BJ (cell line): ENCODE measurements at regions not wholly inside any gene's neighbourhood (a gene's known extent, or its start where the extent isn't known, plus 50 kb on each side); places are given as distances from the start of the nearest gene placed in this dataset.

Experiments used
- CTCF ChIA-PET: fragments of 350-600 bp; formaldehyde crosslinking; extraction: SDS; loops from one replicate; lab custom pipeline; 2021; ENCODE audit warnings: antibody characterized with exemption, inconsistent platforms; lab: Yijun Ruan, JAX
- POLR2A ChIA-PET: fragments of 300-600 bp; sonication (Branson Sonifier 250); formaldehyde crosslinking; extraction: SDS; loops from one replicate; lab custom pipeline; 2021; ENCODE audit warnings: antibody characterized with exemption; lab: Charles Lee
- DNase-seq: peaks from one replicate; pipeline ENCODE4 v3.0.0-alpha.2; 2011; ENCODE audit warnings: low read depth
- H3K27me3 ChIP-seq: 2 replicates; pipeline ENCODE4 v1.6.0; 2011; ENCODE audit warnings: low read length; ENCODE audit not compliant: control insufficient read depth, insufficient read depth
- H3K36me3 ChIP-seq: 2 replicates; pipeline ENCODE4 v1.5.1; 2011; ENCODE audit warnings: low read length; ENCODE audit not compliant: control insufficient read depth, insufficient read depth
- H3K4me3 ChIP-seq: 2 replicates; pipeline ENCODE4 v1.5.1; 2011; ENCODE audit warnings: low read depth, mild to moderate bottlenecking, control low read depth, low read length
- TF ChIP-seq, protein P1 (sequence below): IDR thresholded peaks from 2 replicates; pipeline ENCODE4 v1.5.1; 2011; ENCODE audit warnings: low read depth, mild to moderate bottlenecking, control low read depth, inconsistent platforms, low read length, moderate library complexity; ENCODE audit not compliant: insufficient read depth

DNA sequence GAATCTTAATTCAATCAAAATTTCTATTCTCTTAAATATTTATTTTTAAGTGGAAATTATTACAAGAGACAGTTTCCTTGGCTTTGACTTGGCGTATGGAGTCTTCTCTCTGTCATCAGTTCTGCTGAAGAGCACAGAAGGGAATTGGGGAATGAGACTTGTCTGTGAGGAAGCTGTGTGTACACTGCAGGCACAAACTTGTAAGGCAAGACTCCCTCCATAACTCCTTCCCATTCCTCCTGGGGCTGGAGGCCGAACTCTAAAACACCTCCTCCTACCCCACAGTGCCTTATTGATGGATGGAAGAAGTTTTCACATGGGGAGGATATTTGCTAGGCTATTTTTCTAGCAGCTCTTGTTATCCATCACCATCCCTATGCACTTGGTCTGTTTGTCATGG is 187.4 kb upstream of the ELL2 start:
- DNase-seq = no peak
- Histone ChIP-seq H3K27me3 (no peaks in the 10 kb centered on the region), H3K36me3 (no peaks in the 10 kb centered on the region), H3K4me3 (no peak overlapping the region)
- POLR2A ChIA-PET = interaction anchor here (0.6 kb wide), 1 partner anchor 327 kb away, joined by 3 read pairs; no protein-coding TSS in a partner anchor
- CTCF ChIA-PET = interaction anchor here (0.6 kb wide), 1 partner anchor 195 kb away, joined by 4 read pairs; no protein-coding TSS in a partner anchor
- TF ChIP-seq, protein P1, sequence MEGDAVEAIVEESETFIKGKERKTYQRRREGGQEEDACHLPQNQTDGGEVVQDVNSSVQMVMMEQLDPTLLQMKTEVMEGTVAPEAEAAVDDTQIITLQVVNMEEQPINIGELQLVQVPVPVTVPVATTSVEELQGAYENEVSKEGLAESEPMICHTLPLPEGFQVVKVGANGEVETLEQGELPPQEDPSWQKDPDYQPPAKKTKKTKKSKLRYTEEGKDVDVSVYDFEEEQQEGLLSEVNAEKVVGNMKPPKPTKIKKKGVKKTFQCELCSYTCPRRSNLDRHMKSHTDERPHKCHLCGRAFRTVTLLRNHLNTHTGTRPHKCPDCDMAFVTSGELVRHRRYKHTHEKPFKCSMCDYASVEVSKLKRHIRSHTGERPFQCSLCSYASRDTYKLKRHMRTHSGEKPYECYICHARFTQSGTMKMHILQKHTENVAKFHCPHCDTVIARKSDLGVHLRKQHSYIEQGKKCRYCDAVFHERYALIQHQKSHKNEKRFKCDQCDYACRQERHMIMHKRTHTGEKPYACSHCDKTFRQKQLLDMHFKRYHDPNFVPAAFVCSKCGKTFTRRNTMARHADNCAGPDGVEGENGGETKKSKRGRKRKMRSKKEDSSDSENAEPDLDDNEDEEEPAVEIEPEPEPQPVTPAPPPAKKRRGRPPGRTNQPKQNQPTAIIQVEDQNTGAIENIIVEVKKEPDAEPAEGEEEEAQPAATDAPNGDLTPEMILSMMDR = no peak

DNA sequence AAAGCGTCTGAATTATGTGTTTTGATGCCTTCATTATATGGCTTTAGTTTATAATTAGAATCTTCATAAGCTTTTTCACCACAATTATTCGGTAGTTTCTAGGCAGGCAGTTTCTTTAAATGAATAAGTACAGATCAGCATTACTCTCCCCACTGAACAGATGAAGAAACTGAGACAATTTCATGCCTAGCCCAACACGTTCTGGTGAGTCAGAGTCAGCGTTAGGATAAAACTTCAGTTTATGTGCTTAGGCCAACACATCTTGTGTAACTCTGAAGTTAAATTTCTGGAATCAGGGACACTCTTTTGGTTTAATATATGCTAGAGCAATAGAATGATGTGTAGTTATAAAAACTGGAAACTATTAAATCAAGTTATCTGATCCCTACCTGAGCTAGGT is 186.7 kb upstream of the ELL2 start:
- CTCF ChIA-PET = interaction anchor here (0.6 kb wide), 1 partner anchor 146 kb away, joined by 3 read pairs; no protein-coding TSS in a partner anchor

DNA sequence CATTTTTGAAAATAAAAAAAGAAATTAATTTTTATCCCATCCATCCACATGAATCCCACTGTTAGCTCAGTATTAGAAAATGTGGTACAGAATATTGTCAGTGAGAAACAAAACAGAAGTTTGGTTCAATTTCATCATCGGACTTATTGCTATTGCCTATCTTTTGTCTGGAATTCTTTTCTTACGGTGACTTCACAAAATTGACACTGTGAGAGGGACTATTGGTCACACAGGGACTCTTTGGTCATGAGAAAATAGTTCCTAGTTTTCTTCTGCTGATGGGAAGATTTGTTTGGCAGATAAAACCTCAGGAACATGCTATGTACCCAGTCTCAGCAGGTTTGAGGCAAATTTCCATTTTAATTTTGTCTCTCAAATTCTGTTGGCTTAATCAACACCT is 186.2 kb upstream of the ELL2 start:
- H3K4me3 ChIP-seq = no peak overlapping the region
- CTCF ChIA-PET = interaction anchor here (0.6 kb wide), 1 partner anchor 146 kb away, joined by 3 read pairs; no protein-coding TSS in a partner anchor
- POLR2A ChIA-PET = no interaction called here
- DNase-seq = no peak
- TF ChIP-seq, protein P1 = no peak
- no peaks in the 10 kb centered on the region for H3K27me3 ChIP-seq
- H3K36me3 ChIP-seq = no peaks in the 10 kb centered on the region

More for the DNA sequence above, 186.7 kb upstream of the ELL2 start:
- POLR2A ChIA-PET = no interaction called here
- TF ChIP-seq, protein P1 = no peak
- H3K27me3 ChIP-seq = no peaks in the 10 kb centered on the region
- no peaks in the 10 kb centered on the region for H3K36me3 ChIP-seq
- no peak for DNase-seq
- H3K4me3 ChIP-seq = no peak overlapping the region

DNA sequence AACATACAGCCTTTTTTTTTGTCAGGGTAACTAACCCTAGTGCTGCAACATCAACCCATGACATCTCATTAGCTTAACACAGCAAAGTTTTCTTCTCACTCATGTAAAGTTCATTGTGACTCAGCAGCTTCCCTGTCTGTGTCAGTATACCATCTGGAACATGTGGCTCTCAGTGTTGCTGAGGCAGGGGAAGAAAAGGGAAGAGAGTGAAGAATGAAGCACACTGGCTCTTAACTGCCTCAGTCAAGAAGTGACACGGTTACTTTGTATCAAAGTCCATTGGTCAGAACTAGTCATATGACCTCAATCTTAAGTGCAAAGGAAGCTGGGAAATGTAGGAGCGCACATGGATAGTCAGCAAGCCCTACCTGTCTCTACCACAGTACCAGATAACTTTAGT is 185.0 kb upstream of the ELL2 start:
- H3K27me3 ChIP-seq = no peaks in the 10 kb centered on the region
- TF ChIP-seq, protein P1 = no peak
- no peaks in the 10 kb centered on the region for H3K36me3 ChIP-seq
- H3K4me3 ChIP-seq = no peak overlapping the region
- ChIA-PET CTCF (interaction anchor here (1.3 kb wide), 2 partner anchors 189 to 288 kb away, joined by 3 to 7 read pairs; no protein-coding TSS in a partner anchor), POLR2A (no interaction called here)
- DNase-seq = peak; percentile 67

DNA sequence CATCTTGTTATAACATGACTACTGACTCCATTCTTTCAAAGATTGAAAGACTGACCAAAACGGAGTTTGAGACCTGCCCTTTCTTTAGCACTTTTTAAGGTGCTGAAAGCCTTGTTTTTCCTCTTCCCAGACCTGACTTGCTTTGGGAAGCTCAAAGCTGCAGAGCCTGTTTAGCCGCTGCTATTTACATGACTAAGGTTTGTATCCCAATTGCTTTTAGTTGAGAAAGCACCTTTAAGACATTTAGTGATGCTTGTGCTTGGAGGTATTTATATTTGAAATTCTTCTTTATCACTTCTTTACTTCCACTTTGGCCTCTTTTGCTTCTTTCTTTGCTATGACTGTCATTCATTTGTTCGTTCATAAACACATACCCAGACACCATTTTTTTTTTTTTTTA is 182.6 kb upstream of the ELL2 start:
- no peaks in the 10 kb centered on the region for H3K36me3 ChIP-seq
- no peak for DNase-seq
- ChIA-PET CTCF (interaction anchor here (0.5 to 1.6 kb wide), 2 partner anchors 186 to 192 kb away, joined by 3 to 7 read pairs; no protein-coding TSS in a partner anchor), POLR2A (interaction anchor here (0.7 kb wide), 1 partner anchor 420 kb away, joined by 3 read pairs; no protein-coding TSS in a partner anchor)
- H3K4me3 ChIP-seq = no peak overlapping the region
- no peaks in the 10 kb centered on the region for H3K27me3 ChIP-seq
- TF ChIP-seq, protein P1 = no peak
